GM18873 (cell line): ENCODE measurements at regions not wholly inside any gene's neighbourhood (a gene's known extent, or its start where the extent isn't known, plus 50 kb on each side); places are given as distances from the start of the nearest gene placed in this dataset.

ENCODE experiments used
- ATAC-seq: cut with Tn5 transposase; IDR thresholded peaks from one replicate; pipeline ENCODE4 v1.9.1; 2021; ENCODE audit warnings: mild to moderate bottlenecking, moderate library complexity, moderate number of reproducible peaks; ENCODE audit not compliant: unreplicated experiment, low FRiP score

GRCh38 chr18:10400534-10401307 is 53.7 kb upstream of the APCDD1 start:
- ATAC-seq: no peak

DNA sequence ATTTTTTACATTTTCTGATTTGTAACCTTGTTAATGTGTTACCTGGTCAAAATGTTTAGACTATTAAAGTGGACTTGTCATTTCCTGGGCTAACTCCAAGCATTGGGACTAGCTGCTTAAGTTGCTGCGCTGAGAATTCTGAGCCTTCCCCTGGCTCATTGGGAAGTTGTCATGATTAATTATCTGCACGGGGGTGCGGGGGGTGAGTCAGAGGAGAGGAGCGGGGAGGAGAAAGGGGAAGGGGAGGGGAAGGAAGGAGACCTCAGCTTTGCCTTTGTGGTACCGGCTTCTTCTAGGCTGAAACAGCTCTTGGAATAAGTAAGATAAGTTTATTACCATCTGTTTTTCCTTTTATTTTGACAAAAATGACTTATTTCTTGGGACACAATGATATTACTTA is 52.9 kb upstream of the APCDD1 start:
- ATAC-seq: no peak

- no peak for ATAC-seq
Observed at GRCh38 chr18:10401930-10402329, 52.5 kb upstream of the APCDD1 start.

GRCh38 chr18:10402871-10403559 is 51.4 kb upstream of the APCDD1 start:
- ATAC-seq: no peak

DNA sequence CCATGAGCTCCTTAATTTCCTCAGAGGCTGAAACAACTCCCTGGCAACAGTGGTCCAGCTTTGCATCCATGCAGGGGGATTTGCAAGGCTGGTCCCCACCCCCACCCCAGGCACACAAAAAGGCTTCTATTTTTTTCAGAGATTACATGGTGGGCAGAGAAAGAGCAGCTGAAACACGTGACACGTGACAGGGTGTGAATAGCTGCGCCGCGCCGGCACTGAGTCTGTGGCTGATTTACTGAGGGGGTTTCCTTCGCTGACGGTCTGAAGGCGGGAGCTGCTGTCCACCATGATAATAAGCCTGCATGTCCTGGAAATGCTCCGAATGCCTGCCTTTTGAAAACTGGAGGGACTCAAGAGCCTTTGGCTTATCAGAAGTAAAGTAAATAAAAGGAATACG is 50.7 kb upstream of the APCDD1 start:
- ATAC-seq: no peak

DNA sequence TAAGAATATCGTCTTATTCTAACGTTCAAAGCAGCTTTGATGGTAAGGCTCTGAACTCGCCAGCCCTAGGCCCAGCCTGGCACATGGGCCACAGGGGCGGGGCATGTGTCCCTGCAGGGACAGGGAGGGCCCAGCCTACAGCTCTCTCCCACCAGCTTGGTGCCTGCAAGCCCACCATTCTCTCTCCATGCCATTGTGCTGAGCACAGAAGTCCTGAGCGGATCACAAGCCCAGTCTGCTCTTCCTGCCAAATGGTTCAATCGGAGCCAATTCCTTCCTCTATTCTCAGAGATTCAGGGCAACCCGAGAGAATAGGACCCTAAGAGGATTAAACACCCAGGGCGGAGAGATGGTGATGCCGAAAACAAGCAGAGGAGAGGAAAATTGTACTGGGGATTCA is 50.3 kb upstream of the APCDD1 start:
- no peak for ATAC-seq
